ENCODE measurements at regions not wholly inside any gene's neighbourhood (a gene's known extent, or its start where the extent isn't known, plus 50 kb on each side); places are given as distances from the start of the nearest gene placed in this dataset.
"Not testable (repeated sequence)": the region's sequence is repeated elsewhere in the genome, so short reads cannot be mapped to it uniquely, and the experiment has no call there.

- TF ChIP-seq ZNF10 (tag by site-specific recombination; IDR thresholded peaks at IDR 0.05) (no peak), ZNF133 (tag by site-specific recombination; IDR thresholded peaks at IDR 0.05) (no peak), ATF2 (tag by site-specific recombination; IDR thresholded peaks at IDR 0.05; ENCODE audit: low read depth) (no peak), ZNF629 (tag by site-specific recombination; IDR thresholded peaks at IDR 0.05) (no peak), ZIC2 (tag by site-specific recombination; IDR thresholded peaks at IDR 0.05) (no peak)
- no peaks in the 10 kb centered on the region for H3K4me1 ChIP-seq (ENCODE audit: control insufficient read depth, insufficient read depth, low read length)
- H3K9me3 ChIP-seq (ENCODE audit: control insufficient read depth, insufficient read depth, low read depth, low read length), result no peaks in the 10 kb centered on the region
- H3K36me3 ChIP-seq (ENCODE audit: control insufficient read depth in 2 of 2, insufficient read depth in 1 of 2, low read length in 2 of 2), result no peaks in the 10 kb centered on the region
- no peak overlapping the region for H3K4me3 ChIP-seq (ENCODE audit: low read depth, low read length)
- ChIA-PET POLR2A (interaction anchor here (0.6 kb wide), 1 partner anchor 529 kb away, joined by 5 read pairs; no protein-coding TSS in a partner anchor), CTCF (no interaction called here)
- no peak overlapping the region for H3K27ac ChIP-seq (ENCODE audit: extremely low read depth, low read depth, low read length)
These were observed 177.3 kb downstream of the BANP start for GRCh38 chr16:88128556-88128955.

- H3K4me3 ChIP-seq (ENCODE audit: low read depth, low read length); H3K9me3 ChIP-seq (ENCODE audit: control insufficient read depth, insufficient read depth, low read depth, low read length); POLR2A ChIA-PET; H3K4me1 ChIP-seq (ENCODE audit: control insufficient read depth, insufficient read depth, low read length); H3K36me3 ChIP-seq (ENCODE audit: control insufficient read depth in 2 of 2, insufficient read depth in 1 of 2, low read length in 2 of 2); CTCF ChIA-PET; H3K27ac ChIP-seq (ENCODE audit: extremely low read depth, low read depth, low read length): not testable (repeated sequence)
These were observed 177.9 kb downstream of the BANP start for GRCh38 chr16:88129133-88129532.

- no peak overlapping the region for H3K27ac ChIP-seq (ENCODE audit: extremely low read depth, low read depth, low read length)
- H3K4me1 ChIP-seq (ENCODE audit: control insufficient read depth, insufficient read depth, low read length), result no peaks in the 10 kb centered on the region
- no peaks in the 10 kb centered on the region for H3K36me3 ChIP-seq (ENCODE audit: control insufficient read depth in 2 of 2, insufficient read depth in 1 of 2, low read length in 2 of 2)
- H3K4me3 ChIP-seq (ENCODE audit: low read depth, low read length), result no peak overlapping the region
- no peaks in the 10 kb centered on the region for H3K9me3 ChIP-seq (ENCODE audit: control insufficient read depth, insufficient read depth, low read depth, low read length)
- ChIA-PET POLR2A (no interaction called here), CTCF (no interaction called here)
- TF ChIP-seq AEBP2 (tag by site-specific recombination; IDR thresholded peaks at IDR 0.05; ENCODE audit: borderline replicate concordance) (no peak), BCL11B (tag by site-specific recombination; IDR thresholded peaks at IDR 0.05; ENCODE audit: low read depth) (no peak), ZNF266 (tag by site-specific recombination; IDR thresholded peaks at IDR 0.05; ENCODE audit: low read depth) (no peak), ZNF777 (tag by site-specific recombination; IDR thresholded peaks at IDR 0.05; ENCODE audit: borderline replicate concordance) (no peak), ZNF248 (tag by site-specific recombination; IDR thresholded peaks at IDR 0.05) (no peak), FEZF1 (tag by site-specific recombination; IDR thresholded peaks at IDR 0.05) (no peak), KLF8 (tag by site-specific recombination; IDR thresholded peaks at IDR 0.05) (no peak), ELK4 (IDR thresholded peaks at IDR 0.05; ENCODE audit: borderline replicate concordance, low read depth, low read length) (no peak), OSR2 (tag by site-specific recombination; IDR thresholded peaks at IDR 0.05) (no peak), TCF7L2 (IDR thresholded peaks at IDR 0.05; ENCODE audit: borderline replicate concordance, low read depth, low read length) (no peak), ZNF776 (tag by site-specific recombination; IDR thresholded peaks at IDR 0.05; ENCODE audit: borderline replicate concordance) (no peak), YY1 (tag by site-specific recombination; IDR thresholded peaks at IDR 0.05) (no peak), ZBTB44 (tag by site-specific recombination; IDR thresholded peaks at IDR 0.05) (no peak), ZNF510 (tag by site-specific recombination; IDR thresholded peaks at IDR 0.05; ENCODE audit: insufficient replicate concordance) (no peak), HOXD13 (CRISPR knock-in tag; IDR thresholded peaks at IDR 0.05; ENCODE audit: borderline replicate concordance) (no peak), ZNF544 (tag by site-specific recombination; IDR thresholded peaks at IDR 0.05) (no peak), ZNF214 (tag by site-specific recombination; IDR thresholded peaks at IDR 0.05; ENCODE audit: borderline replicate concordance) (no peak)
These were observed 178.8 kb downstream of the BANP start for GRCh38 chr16:88130016-88130415.
